Tongue (tissue), 1 donor: ENCODE measurements at regions not wholly inside any gene's neighbourhood (a gene's known extent, or its start where the extent isn't known, plus 50 kb on each side); places are given as distances from the start of the nearest gene placed in this dataset.
"Not testable (repeated sequence)": the region's sequence is repeated elsewhere in the genome, so short reads cannot be mapped to it uniquely, and the experiment has no call there.

Experiments
- DNase-seq: peaks from one replicate; pipeline ENCODE4 v3.0.0-alpha.2; 2015

DNA sequence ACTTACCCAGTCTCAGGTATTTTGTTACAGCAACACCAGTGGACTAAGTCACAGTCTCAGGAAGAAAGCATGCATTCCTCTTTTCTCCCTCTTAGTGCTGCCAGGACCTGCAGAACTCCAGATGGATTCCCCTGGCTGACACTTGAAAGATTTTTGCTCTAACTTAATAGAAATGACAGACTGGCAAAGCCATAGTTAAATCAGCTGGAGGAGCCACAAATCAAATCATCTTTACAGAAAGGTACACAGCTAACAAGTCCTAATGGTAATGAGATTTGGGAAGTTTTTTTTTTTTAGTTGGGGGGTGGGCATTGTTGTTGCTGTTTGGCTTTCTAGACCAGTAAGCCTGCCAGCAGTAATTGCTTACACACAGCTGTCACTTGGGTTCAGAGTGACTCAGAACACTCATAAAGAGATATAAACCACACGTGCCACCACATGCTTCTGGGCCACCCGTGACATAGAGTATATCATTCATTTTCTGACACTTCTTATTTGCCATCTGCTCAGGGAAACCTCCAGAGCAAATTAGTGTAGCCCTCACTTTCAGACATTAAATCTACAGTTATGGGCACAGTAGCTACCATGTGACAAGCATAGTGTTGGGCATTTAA is 72.4 kb downstream of the FH start:
- peak; percentile 68 for DNase-seq

DNA sequence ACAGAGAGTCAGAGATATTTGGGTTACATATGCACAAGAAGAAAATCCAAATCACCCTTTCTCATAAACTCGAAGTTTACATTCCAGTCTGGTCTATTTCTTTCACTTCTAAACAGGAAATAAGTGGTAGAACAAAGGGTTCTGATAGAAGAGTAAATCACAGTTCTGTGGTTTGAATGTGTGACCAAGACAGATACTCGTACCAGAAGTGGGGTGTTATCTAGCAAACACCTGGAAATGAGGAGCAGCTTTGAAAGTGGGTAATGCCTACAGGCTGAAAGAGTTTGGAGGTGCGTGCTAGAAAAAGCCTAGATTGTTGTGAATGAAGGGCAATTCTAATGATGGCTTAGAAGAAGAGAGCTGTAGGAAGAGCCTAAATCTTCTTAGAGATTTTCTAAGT is 74.7 kb downstream of the FH start:
- DNase-seq = no peak

DNA sequence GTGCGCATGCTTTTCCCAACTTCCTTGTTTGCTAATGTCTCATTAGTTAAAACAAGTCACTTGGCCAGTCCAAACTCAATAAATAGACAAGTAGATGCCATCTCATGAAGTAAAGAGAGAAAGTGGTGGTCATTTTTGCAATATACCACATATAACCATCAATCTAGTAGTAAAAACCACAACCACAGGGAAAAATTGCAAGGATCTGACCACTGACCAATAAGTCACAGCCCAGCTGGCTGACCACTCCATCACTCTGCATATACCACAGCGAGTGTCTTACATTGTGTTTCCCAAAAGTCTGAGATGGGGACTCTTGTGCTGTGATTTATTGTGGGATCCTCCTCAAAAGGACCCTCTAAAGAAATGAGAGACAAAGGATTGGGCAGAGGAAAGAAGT is 76.0 kb downstream of the FH start:
- no peak for DNase-seq

DNA sequence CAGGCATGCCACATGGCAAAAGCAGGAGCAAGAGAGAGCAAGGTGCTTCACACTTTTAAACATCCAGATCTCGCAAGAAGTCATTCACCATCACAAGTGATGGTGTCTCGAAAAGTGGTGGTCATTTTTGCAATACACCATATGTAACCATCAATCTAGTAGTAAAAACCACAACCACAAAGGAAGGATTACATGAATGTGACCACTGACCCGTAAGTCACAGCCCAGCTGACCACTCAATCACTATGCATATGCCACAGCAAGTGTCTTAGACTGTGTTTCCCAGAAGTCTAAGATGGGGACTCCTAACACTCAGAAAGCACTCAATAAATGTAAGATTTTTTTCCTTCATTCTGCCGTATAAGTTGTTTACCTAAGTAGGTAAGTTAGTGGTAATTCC is 76.9 kb downstream of the FH start:
- no peak for DNase-seq

- no peak for DNase-seq
Observed at GRCh38 chr1:241440904-241441303, 78.7 kb downstream of the FH start.

DNA sequence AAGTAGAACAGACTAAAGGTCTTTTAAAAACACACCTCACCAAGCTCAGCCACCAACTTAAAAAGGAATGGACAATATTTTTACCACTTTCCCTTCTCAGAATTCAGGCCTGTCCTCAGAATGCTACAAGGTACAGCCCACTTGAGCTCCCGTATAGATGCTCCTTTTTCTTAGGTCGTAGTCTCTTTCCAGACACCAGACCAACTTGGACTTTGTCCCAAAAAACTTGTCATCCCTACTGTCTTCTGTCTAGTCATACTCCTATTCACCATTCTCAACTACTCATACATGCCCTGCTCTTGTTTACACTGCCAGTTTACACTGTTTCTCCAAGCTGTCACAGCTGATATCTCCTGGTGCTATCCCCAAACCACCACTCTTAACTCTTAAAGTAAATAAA is 80.9 kb downstream of the FH start:
- not testable (repeated sequence) for DNase-seq

DNA sequence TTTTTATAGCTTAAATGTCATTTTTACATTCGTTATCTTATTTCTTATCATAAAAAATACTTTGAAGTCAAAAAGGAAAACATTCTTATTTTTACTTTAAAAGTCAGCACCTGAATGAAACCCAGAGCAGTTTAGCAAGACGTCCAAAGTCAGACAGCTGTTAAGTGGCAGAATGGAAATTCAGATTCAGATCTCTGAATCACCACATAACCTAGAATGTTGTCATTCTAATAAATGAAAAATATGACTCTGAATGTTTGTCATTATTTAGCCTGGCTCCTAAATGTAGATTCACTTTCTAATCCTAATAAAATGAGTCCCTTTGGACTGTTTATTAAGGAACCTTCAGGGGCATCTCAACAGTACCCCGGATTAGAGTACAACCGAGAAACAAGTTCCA is 75.2 kb upstream of the RGS7 start:
- DNase-seq = no peak

- DNase-seq = not testable (repeated sequence)
Observed at GRCh38 chr1:241425091-241425490, 68.1 kb upstream of the RGS7 start.

- DNase-seq = no peak
Observed at GRCh38 chr1:241424480-241424971, 67.5 kb upstream of the RGS7 start.

DNA sequence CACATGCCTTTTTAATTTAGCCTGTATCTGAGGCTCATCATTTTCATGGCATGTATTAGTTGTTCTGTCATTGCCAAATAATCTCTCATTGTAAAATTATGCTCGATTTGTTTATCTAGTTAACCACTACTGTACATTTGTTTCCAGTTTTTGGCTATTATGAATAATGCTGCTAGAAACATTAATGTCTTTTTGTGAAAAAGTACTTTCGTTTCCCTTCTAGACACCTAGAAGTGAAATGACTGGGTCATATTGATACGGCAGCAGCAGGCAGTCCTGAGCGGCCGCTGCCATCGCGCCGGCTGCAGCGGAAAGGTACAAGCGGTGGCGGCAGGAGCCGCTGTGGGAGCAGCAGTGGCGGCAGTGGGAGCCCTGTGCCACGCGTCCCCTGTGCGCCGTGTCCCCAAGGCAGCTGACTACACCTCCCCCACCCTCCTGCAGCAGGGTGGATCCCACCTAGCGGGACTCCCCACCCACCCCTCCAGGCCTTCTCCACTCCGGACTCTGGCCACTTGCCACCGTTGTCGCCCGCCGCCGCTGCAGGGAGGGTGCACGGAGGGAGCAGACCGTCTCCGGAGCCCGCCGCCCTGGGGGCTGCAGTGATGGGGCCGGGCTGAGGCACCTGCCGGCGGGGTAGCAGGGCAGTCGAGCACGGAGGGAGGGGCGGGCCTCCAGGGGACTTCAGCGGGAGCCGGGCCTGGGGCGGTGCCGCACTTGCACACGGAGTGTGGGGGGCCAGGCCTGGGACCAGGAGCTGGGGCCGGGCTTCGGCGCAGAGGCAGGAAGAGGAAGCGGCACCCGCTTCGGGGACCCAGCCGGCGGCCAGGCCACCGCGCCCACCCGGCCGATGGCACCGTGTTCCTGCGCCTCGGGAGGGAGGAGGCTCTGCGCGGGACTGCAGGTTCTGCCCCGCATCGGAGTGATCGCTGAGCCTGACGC is 66.8 kb upstream of the RGS7 start:
- DNase-seq = peak; percentile 11

DNA sequence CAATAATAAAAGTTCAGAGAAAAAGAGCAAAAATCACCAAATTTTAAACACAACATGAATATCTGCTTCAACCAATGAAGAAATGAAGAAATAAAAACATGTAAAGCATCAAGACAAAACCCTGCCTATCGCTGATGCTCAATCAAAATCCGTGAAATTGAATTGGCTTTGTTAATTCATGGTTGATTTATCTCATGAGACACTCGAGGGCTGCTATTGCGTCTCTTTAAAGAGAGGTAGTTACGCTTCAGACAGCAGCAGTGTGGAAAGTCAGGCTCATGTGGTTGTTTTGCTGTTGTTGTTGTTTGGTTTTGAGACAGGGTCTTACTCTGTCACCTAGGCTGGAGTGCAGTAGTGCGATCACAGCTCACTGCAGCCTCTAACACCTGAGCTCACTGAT is 65.5 kb upstream of the RGS7 start:
- no peak for DNase-seq

- DNase-seq = no peak
Observed at GRCh38 chr1:241419986-241420385, 63.0 kb upstream of the RGS7 start.

DNA sequence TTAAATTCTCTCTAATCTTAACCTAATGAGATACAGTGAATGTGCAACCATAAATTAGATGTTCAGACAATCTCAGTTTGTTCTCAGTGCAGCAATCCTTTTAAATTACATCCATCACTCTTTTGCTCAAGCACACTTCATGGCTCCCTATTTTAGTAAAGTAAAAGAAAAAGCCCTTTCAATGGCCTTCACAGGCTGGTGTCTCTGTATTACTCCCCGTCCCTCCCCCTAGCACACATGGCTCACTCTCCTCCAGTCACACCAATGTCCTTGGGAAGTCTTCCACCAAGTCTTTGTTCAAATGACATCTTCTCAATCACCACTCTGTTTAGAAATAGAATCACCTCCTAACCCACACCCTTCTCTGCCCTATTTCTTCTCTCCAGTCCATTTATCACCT is 60.3 kb upstream of the RGS7 start:
- DNase-seq = no peak

DNA sequence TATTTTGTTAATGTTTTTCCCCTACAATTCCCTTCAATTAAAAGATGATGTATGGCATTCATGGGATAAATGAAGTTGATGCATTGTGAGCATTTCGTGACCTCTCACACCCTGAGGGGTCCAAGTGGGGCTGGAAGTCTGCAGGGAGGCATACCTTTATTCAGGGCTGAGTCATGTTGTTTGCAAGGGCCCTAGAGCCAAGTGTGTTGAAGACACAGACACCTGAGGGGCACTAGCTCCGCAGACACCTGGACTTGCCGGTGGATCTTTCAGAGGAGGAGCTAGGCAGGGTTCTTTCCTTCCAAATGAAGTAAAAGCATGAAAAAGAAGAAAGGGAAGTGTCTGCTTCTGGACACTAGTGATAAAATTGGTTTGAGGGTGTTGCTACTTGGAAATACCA is 57.0 kb upstream of the RGS7 start:
- DNase-seq = no peak

DNA sequence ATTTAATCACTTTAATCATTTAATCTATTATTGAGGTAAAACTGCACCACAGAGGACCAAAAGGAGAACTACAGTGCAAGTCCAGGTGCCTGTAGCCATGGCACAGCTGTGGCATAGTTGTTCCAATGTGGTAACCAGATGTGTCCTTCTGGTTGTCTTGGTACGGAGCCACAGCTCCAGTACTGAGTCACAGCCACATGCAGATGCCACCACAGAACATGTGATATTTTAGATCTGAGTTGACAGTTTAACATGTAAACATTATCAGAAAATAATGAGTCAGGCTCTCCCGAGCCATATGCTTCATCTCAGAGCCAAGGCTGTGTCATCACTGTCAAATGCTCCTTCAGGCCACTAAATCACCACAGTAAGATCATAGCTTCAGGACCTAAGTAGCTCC is 56.4 kb upstream of the RGS7 start:
- no peak for DNase-seq

- DNase-seq = no peak
Observed at GRCh38 chr1:241412646-241413045, 55.6 kb upstream of the RGS7 start.

DNA sequence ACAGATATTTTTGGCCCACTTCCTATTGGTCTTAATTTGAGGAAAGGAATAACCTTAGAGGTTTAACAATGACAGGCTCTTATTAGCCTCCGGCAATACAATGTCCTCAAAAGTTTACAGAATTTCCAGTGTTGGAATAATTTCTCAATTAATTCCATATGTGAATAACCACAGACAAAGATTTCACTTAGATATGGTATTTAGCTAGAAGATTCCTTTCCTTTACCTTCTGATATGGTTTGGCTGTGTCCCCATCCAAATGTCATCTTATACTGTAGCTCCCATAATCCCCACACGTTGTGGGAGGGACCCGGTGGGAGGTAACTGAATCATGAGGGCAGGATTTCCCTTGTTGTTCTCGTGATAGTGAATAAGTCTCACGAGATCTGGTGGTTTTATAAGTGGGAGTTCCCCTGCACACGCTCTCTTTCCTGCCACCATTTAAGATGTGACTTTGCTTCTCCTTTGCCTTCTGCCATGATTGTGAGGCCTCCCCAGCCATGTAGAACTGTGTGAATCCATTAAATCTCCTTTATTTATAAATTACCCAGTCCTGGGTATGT is 54.9 kb upstream of the RGS7 start:
- DNase-seq = no peak

GRCh38 chr1:241411056-241411775 is 54.2 kb upstream of the RGS7 start:
- DNase-seq = no peak

GRCh38 chr1:241408170-241408569 is 51.2 kb upstream of the RGS7 start:
- DNase-seq = no peak
